RWPE2 (cell line): ENCODE measurements at regions not wholly inside any gene's neighbourhood (a gene's known extent, or its start where the extent isn't known, plus 50 kb on each side); places are given as distances from the start of the nearest gene placed in this dataset.

Experiments
- ATAC-seq: fragments of 200-7000 bp; cut with Tn5 transposase; 3 replicates; pipeline ENCODE4 v1.9.1; 2021; ENCODE audit warnings: low read depth
- DNase-seq: peaks from one replicate; pipeline ENCODE4 v3.0.0-alpha.2; 2020; ENCODE audit warnings: low spot score
- H3K27ac ChIP-seq: fragments of 450-650 bp; 2 replicates; pipeline ENCODE4 v1.5.1; 2017; ENCODE audit warnings: mild to moderate bottlenecking; ENCODE audit not compliant: poor library complexity, severe bottlenecking
- H3K27me3 ChIP-seq: fragments of 250-450 bp; sonication (Bioruptor Pico); 2 replicates; pipeline ENCODE4 v1.5.1; 2021; ENCODE audit warnings: mild to moderate bottlenecking, moderate library complexity; ENCODE audit not compliant: insufficient read depth, poor library complexity, severe bottlenecking
- H3K36me3 ChIP-seq: fragments of 250-450 bp; sonication (Bioruptor Pico); 2 replicates; pipeline ENCODE4 v1.5.1; 2020; ENCODE audit warnings: low read depth, mild to moderate bottlenecking, moderate library complexity
- H3K4me1 ChIP-seq: fragments of 250-450 bp; sonication (Bioruptor Pico); 2 replicates; pipeline ENCODE4 v1.5.1; 2021; ENCODE audit warnings: mild to moderate bottlenecking, moderate library complexity; ENCODE audit not compliant: insufficient read depth, poor library complexity, severe bottlenecking
- H3K4me3 ChIP-seq: fragments of 250-450 bp; sonication (Bioruptor Pico); 2 replicates; pipeline ENCODE4 v1.5.1; 2021; ENCODE audit warnings: mild to moderate bottlenecking, moderate library complexity; ENCODE audit not compliant: severe bottlenecking
- H3K9me3 ChIP-seq: fragments of 250-450 bp; sonication (Bioruptor Pico); 2 replicates; pipeline ENCODE4 v1.5.1; 2021; ENCODE audit warnings: mild to moderate bottlenecking, moderate library complexity; ENCODE audit not compliant: severe bottlenecking
- TF ChIP-seq, protein P1 (sequence below): fragments of 450-650 bp; IDR thresholded peaks from one replicate; pipeline ENCODE4 v1.5.1; 2017; ENCODE audit warnings: mild to moderate bottlenecking, moderate library complexity; ENCODE audit not compliant: poor library complexity, severe bottlenecking

DNA sequence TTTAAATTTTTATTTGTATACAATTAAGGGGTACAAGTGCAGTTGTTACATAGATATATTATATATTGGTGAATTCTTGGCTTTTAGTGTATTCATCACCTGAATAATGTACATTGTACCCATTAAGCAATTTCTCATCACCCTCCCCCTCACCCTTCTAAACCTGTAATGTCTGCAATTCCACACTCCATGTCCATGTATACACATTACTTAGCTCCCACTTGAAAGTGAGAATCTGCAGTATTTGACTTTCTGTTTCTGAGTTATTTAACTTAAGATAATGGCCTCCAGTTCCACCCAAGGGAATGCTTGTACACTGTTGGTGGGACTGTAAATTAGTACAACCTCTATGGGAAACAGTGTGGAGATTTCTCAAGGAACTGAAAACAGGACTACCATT is 383.2 kb upstream of the KCNMB2 start:
- Histone ChIP-seq H3K27ac (no peak overlapping the region), H3K4me1 (no peaks in the 10 kb centered on the region), H3K27me3 (no peaks in the 10 kb centered on the region), H3K9me3 (no peaks in the 10 kb centered on the region), H3K4me3 (no peak overlapping the region), H3K36me3 (no peaks in the 10 kb centered on the region)
- no peak for ATAC-seq
- TF ChIP-seq, protein P1, sequence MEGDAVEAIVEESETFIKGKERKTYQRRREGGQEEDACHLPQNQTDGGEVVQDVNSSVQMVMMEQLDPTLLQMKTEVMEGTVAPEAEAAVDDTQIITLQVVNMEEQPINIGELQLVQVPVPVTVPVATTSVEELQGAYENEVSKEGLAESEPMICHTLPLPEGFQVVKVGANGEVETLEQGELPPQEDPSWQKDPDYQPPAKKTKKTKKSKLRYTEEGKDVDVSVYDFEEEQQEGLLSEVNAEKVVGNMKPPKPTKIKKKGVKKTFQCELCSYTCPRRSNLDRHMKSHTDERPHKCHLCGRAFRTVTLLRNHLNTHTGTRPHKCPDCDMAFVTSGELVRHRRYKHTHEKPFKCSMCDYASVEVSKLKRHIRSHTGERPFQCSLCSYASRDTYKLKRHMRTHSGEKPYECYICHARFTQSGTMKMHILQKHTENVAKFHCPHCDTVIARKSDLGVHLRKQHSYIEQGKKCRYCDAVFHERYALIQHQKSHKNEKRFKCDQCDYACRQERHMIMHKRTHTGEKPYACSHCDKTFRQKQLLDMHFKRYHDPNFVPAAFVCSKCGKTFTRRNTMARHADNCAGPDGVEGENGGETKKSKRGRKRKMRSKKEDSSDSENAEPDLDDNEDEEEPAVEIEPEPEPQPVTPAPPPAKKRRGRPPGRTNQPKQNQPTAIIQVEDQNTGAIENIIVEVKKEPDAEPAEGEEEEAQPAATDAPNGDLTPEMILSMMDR = no peak
- DNase-seq = no peak

DNA sequence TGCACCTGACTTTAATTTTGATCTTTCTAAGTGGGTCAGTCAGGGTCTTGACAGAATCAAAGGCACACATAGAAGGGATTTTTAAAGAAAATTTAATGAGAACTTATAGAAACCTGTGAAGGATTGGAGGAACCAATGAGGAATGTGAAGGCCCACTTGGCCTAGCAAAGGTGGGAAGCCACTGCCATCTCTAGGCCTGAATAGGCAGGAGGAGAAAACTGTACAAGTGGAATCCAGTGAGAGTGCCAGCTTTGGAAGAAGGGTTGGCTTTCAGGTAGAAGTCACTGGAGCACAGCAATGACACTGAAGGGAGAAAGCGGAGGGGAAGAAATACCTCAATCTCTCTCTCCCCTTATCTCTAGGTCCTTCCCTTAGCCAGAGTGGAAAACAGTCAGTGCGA is 380.7 kb upstream of the KCNMB2 start:
- DNase-seq (no peak), ATAC-seq (no peak)
- Histone ChIP-seq H3K27ac (no peak overlapping the region), H3K4me1 (no peaks in the 10 kb centered on the region), H3K36me3 (no peaks in the 10 kb centered on the region), H3K9me3 (no peaks in the 10 kb centered on the region), H3K4me3 (no peak overlapping the region), H3K27me3 (no peaks in the 10 kb centered on the region)
- TF ChIP-seq, protein P1 = no peak

DNA sequence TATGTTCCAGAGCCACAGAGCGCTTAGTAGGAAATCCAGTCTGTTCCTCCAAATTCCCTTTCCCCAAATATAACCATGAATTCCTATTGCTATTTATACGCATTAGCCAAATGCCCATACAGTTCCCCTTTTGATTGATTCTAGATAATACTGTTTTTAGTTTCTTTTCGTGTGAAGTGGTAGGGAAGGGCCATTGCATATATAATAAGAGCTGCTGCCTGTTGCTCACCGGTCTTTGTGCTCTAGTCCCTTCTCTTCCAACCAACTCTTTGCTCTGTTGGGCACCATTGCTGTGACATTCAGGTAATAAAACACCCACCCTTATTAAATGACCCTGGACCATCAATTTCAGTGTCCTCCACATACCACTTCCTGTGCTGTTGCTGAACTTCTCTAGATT is 379.9 kb upstream of the KCNMB2 start:
- TF ChIP-seq, protein P1 = no peak
- ATAC-seq = no peak

DNA sequence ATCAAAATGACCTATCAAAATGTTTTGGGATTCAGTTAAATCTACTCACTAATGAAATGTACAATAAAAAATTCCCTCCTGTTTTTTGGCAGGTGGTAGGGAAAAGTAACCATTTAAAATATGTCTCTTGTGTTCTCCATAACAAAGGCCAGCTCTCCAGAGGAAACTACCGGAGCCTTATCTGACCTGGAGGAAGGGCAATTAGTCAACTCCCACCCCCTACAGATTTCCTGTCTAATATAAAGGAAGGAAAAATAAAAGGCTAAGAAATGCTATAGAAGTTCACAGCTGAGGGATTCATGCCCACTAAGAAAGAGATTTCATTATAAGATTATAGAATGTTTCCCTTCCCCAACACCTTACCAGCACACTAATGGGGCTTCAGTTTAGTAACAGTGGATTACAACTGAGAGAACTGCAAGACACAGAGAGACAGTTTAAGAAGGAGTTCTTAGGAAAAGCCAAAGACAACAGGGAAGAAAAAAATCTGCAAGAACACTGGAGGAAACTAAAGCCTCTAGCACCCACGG is 376.5 kb upstream of the KCNMB2 start:
- ATAC-seq = no peak
- no peaks in the 10 kb centered on the region for H3K4me1 ChIP-seq
- no peaks in the 10 kb centered on the region for H3K9me3 ChIP-seq
- H3K27ac ChIP-seq = no peak overlapping the region
- H3K36me3 ChIP-seq = no peaks in the 10 kb centered on the region
- TF ChIP-seq, protein P1 = no peak
- no peak overlapping the region for H3K4me3 ChIP-seq
- no peaks in the 10 kb centered on the region for H3K27me3 ChIP-seq
- no peak for DNase-seq

More for the DNA sequence above, 379.9 kb upstream of the KCNMB2 start:
- DNase-seq = no peak
- Histone ChIP-seq H3K27ac (no peak overlapping the region), H3K9me3 (no peaks in the 10 kb centered on the region), H3K27me3 (no peaks in the 10 kb centered on the region), H3K4me3 (no peak overlapping the region), H3K4me1 (no peaks in the 10 kb centered on the region), H3K36me3 (no peaks in the 10 kb centered on the region)

DNA sequence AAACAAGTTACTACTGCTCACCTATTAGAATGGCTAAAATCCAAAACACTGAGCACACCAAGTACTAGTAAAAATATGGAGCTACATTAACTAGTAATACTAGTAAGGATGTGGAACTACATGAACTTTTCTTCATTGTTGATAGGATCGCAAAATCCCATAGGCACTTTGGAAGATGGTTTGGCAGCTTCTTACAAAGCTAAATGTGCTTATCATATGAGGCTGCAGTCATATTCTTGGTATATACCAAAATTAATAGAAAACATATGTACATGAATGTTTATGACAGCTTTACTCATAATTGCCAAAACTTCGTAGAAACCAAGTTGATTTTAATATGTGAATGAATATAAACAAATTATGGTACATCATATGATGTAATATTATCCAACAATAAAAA is 366.8 kb upstream of the KCNMB2 start:
- no peaks in the 10 kb centered on the region for H3K9me3 ChIP-seq
- DNase-seq = no peak
- H3K4me3 ChIP-seq = no peak overlapping the region
- TF ChIP-seq, protein P1 = no peak
- ATAC-seq = no peak
- H3K27ac ChIP-seq = peak overlapping the region; percentile 81
- H3K36me3 ChIP-seq = no peaks in the 10 kb centered on the region
- H3K27me3 ChIP-seq = no peaks in the 10 kb centered on the region
- peaks cover 17% of the 10 kb centered on the region for H3K4me1 ChIP-seq
